ENCODE measurements at regions not wholly inside any gene's neighbourhood (a gene's known extent, or its start where the extent isn't known, plus 50 kb on each side); places are given as distances from the start of the nearest gene placed in this dataset.

- Histone ChIP-seq H3K27ac (no peak overlapping the region), H3K9me3 (no peaks in the 10 kb centered on the region), H3K27me3 (no peaks in the 10 kb centered on the region), H3K4me3 (no peak overlapping the region), H3K36me3 (no peaks in the 10 kb centered on the region), H3K4me1 (no peaks in the 10 kb centered on the region)
- intact Hi-C loops (cut with DNase I): no loop called here
- DNase-seq (ENCODE audit: extremely low spot score in 2 of 2): no peak
- TF ChIP-seq POLR2A (IDR thresholded peaks at IDR 0.05): no peak
- no peak for TF ChIP-seq CTCF (IDR thresholded peaks at IDR 0.05)
- no peak for TF ChIP-seq POLR2AphosphoS5 (IDR thresholded peaks at IDR 0.05; ENCODE audit: insufficient read depth in 1 of 2, low read depth in 1 of 2)
Observed at GRCh38 chr10:133032231-133032630, 55.5 kb upstream of the ADGRA1 start.

GRCh38 chr10:133031541-133032125 lies 56.1 kb upstream of the ADGRA1 start:
- Histone ChIP-seq H3K9me3 (no peaks in the 10 kb centered on the region), H3K4me1 (no peaks in the 10 kb centered on the region), H3K4me3 (no peak overlapping the region), H3K36me3 (no peaks in the 10 kb centered on the region), H3K27ac (no peak overlapping the region), H3K27me3 (no peaks in the 10 kb centered on the region)
- TF ChIP-seq POLR2AphosphoS5 (IDR thresholded peaks at IDR 0.05; ENCODE audit: insufficient read depth in 1 of 2, low read depth in 1 of 2): no peak
- no peak for TF ChIP-seq POLR2A (IDR thresholded peaks at IDR 0.05)
- TF ChIP-seq CTCF (IDR thresholded peaks at IDR 0.05): no peak
- intact Hi-C loops (cut with DNase I): no loop called here
- no peak for DNase-seq (ENCODE audit: extremely low spot score in 2 of 2)

- TF ChIP-seq CTCF (IDR thresholded peaks at IDR 0.05) (no peak), POLR2AphosphoS5 (IDR thresholded peaks at IDR 0.05; ENCODE audit: insufficient read depth in 1 of 2, low read depth in 1 of 2) (no peak)
- Histone ChIP-seq H3K27me3 (no peaks in the 10 kb centered on the region), H3K4me1 (no peaks in the 10 kb centered on the region), H3K27ac (no peak overlapping the region), H3K4me3 (no peak overlapping the region), H3K36me3 (no peaks in the 10 kb centered on the region), H3K9me3 (no peaks in the 10 kb centered on the region)
- intact Hi-C loops (cut with DNase I): no loop called here
- no peak for DNase-seq (ENCODE audit: extremely low spot score in 2 of 2)
Observed at GRCh38 chr10:133030781-133031180, 56.9 kb upstream of the ADGRA1 start.

- no peaks in the 10 kb centered on the region for H3K9me3 ChIP-seq
- H3K27me3 ChIP-seq: no peaks in the 10 kb centered on the region
- no peaks in the 10 kb centered on the region for H3K4me1 ChIP-seq
- DNase-seq (ENCODE audit: extremely low spot score in 2 of 2): no peak
- H3K36me3 ChIP-seq: no peaks in the 10 kb centered on the region
- intact Hi-C loops (cut with DNase I): no loop called here
- no peak for TF ChIP-seq CTCF (IDR thresholded peaks at IDR 0.05)
- TF ChIP-seq POLR2AphosphoS5 (IDR thresholded peaks at IDR 0.05; ENCODE audit: insufficient read depth in 1 of 2, low read depth in 1 of 2): no peak
- no peak for TF ChIP-seq POLR2A (IDR thresholded peaks at IDR 0.05)
- no peak overlapping the region for H3K4me3 ChIP-seq
- H3K27ac ChIP-seq: no peak overlapping the region
Observed at GRCh38 chr10:133030126-133030525, 57.6 kb upstream of the ADGRA1 start.

GRCh38 chr10:133028956-133029355 lies 58.8 kb upstream of the ADGRA1 start:
- no peaks in the 10 kb centered on the region for H3K4me1 ChIP-seq
- no peak for TF ChIP-seq CTCF (IDR thresholded peaks at IDR 0.05)
- no peaks in the 10 kb centered on the region for H3K36me3 ChIP-seq
- intact Hi-C loops (cut with DNase I): no loop called here
- H3K27ac ChIP-seq: no peak overlapping the region
- DNase-seq (ENCODE audit: extremely low spot score in 2 of 2): no peak
- H3K4me3 ChIP-seq: no peak overlapping the region
- no peaks in the 10 kb centered on the region for H3K9me3 ChIP-seq
- no peaks in the 10 kb centered on the region for H3K27me3 ChIP-seq
